ENCODE measurements at regions not wholly inside any gene's neighbourhood (a gene's known extent, or its start where the extent isn't known, plus 50 kb on each side); places are given as distances from the start of the nearest gene placed in this dataset.

DNA sequence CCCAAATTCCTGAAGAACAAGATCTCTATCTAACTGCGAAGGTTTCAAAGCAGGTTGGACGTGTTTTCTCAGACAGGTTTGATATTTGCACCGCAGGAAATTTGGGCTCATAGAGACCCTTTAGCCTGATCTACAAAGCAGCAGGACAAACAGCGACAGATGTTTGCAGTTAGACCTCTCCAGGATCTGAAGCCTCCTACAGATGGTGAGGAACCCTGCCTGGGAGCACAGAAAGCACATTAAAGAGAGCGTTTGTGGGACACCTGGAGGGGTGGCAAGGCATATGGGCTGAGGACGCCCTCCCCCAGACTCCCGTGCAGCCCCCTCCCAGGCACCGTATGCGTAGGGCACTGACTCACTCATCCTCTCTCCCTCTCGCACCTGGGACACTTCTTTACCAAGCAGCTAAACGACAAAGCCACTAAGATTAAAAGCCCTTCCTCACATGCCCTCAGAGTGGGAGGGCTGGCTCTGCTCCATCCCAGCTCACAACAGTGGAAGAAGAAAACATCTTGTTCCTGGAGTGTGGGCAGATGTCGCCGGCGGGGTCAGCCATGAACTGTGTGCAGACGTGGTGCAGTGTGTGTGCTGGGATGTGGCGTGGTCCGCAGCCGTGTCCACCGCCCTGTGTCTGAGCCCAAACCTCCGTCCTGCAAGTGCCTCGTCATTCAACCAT lies 249.7 kb upstream of the AFDN start:
- no peak for DNase-seq (ENCODE audit: low read depth in 2 of 2)

GRCh38 chr6:167577891-167578361 lies 248.8 kb upstream of the AFDN start:
- DNase-seq (ENCODE audit: low read depth in 2 of 2): no peak

GRCh38 chr6:167578371-167578901 lies 248.3 kb upstream of the AFDN start:
- no peak for DNase-seq (ENCODE audit: low read depth in 2 of 2)

DNA sequence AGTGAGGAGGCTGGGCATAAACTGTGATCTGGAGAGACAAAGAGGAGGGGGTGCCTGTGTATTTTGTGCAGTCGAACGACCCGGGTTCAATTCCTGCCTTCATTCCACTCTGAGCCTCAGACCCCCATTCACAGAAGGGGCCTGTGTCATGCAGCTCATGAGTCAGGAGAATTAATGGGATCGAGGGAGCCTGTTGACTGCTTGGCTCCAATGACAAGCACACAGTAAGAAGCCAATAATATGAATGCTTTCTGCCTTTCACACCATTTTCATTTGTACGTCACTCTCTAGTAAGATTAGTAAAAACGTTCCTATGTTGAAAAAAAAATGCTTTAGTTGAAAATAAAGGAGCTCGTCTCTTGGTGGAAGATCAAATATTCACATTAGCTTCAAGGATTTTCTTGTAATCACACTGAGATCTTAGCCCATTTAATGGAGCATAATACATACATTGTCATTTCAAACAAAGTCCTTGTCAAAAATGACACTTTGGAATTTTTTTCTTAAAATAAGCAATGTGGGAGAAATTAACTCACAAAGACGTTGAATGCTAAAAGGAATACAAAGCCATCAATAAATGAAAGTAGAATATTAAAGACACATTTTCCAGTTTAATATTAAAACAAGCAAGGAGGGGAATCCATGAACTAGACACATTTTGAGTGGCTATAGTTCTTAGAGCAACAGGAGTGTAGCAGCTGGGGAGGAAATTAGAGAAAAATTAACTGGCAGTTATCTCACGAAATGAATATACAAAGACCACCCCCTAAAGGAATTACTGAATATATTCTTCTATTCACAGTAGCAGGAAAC lies 246.7 kb upstream of the AFDN start:
- DNase-seq (ENCODE audit: low read depth in 2 of 2): no peak

DNA sequence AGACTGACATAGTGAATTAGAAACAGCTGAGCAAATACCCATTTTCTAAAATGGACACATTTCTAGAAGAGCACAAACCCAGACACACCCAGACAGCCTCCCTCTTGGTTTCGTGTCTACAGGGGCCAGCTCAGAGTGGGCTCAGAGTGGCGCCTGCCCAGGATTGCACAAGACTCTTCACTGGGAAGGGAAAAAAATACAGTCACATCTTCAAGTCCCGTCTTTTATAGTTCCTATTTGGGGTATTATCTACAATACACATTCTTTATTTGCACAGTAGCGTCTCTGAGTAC lies 246.1 kb upstream of the AFDN start:
- DNase-seq (ENCODE audit: low read depth in 2 of 2): no peak

DNA sequence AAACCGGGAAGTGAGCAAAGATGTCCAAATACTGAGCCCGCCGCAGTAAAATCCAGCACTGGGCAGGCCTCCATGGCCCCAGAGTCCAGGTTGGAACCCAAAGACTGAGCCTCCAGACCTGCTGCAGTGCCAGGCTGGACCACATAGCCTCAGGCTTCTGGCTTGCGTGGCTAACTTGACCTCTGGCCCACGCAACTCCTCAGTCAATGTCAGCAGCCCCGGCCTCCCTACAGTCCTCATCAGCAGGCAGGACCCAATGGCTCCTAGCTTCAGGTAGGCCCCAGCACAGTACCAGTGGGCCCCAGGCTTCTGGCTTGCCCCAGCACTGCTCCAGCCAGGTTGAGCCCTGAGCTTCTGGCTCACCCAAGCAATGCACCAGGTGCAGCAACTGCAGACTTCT lies 245.1 kb upstream of the AFDN start:
- DNase-seq (ENCODE audit: low read depth in 2 of 2): no peak

DNA sequence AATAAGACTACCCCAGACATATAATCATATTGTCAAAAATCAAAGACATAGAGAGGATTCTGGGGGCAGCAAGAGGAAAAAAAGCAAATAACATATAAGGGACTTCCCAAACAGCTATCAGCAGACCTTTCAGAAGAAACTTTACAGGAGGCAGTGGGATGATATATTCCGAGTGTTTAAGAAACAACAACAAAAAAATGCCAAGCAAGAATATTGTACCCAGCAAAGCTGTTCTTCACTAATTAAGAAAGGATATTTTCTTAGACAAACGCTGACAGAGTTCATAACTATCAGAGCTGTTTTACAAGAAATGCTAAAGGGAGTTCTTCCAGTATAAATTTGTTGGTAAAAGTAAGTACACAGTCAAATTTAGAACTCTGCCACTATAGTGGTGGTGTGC lies 243.3 kb upstream of the AFDN start:
- DNase-seq (ENCODE audit: low read depth in 2 of 2): no peak

GRCh38 chr6:167588181-167588919 lies 238.4 kb upstream of the AFDN start:
- DNase-seq (ENCODE audit: low read depth in 2 of 2): peak in 1 of 2 donors; percentile 38

DNA sequence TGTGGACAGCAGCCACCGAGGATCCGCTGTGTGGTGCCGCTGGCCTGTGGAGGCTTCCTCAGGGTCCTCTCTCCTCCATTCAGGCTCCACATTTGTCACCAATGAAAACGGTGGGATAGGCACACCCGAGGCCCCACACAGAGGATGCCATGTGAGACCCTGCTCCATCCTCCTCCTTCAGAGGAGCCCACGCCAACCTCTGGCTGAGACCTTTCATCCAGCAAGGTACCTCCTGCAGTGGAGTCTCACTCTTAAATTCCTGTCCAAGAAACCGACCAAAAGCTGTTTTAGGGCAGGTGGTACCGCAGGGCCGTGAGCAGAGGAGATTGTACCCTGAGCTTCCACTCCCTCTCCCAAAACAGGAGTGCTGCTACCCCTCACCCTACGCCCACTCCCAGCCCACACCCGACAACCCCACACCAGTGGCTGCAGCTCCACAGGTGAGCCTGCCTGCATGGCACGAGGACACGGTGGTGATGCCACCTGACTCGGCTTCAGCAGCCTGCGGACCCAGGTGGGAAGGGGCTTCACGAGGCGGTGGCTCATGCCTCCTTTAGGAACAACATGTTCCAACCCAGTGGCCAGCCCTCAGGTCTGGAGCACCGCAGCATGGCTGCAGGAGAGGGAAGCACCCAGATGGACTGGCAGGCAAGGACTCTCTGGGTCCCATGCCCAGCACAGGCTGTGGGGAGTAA lies 237.6 kb upstream of the AFDN start:
- DNase-seq (ENCODE audit: low read depth in 2 of 2): no peak

- no peak for DNase-seq (ENCODE audit: low read depth in 2 of 2)
Measured at GRCh38 chr6:167589615-167589940, 237.1 kb upstream of the AFDN start.

DNA sequence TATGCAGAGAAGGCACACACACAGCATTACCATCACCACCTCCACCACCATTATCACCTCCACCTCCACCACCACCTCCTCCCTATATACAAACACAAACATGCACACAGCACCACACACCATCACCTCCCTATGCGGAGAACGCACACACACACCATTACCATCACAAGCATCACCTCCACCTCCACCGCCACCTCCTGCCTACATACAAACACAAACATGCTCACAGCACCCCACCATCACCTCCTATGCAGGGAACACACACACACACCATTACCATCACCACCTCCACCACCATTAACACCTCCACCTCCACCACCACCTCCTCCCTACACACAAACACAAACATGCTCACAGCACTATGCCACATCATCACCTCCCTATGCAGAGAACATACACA lies 236.5 kb upstream of the AFDN start:
- no peak for DNase-seq (ENCODE audit: low read depth in 2 of 2)
